ENCODE measurements at regions not wholly inside any gene's neighbourhood (a gene's known extent, or its start where the extent isn't known, plus 50 kb on each side); places are given as distances from the start of the nearest gene placed in this dataset.
A peak's percentile ranks its signal among the peaks of the same experiment; 100 is the strongest.

- TF ChIP-seq CUX1 (CRISPR knock-in tag; IDR thresholded peaks at IDR 0.05): no peak
- TF ChIP-seq MNT (conservative IDR thresholded peaks at IDR 0.05): peak in 1 of 2 experiments; percentile 39; a peak in 1 of 4 replicates
- no peak for TF ChIP-seq SNIP1 (IDR thresholded peaks at IDR 0.05; ENCODE audit: low read depth)
- no peak for TF ChIP-seq CEBPG (CRISPR knock-in tag; IDR thresholded peaks at IDR 0.05)
- TF ChIP-seq CEBPG (tag; conservative IDR thresholded peaks at IDR 0.05 in 1 of 2, IDR thresholded peaks at IDR 0.05 in 1 of 2): no peak
- TF ChIP-seq ZNF79 (CRISPR knock-in tag; IDR thresholded peaks at IDR 0.05; ENCODE audit: low read depth): no peak
- TF ChIP-seq KLF10 (CRISPR knock-in tag; IDR thresholded peaks at IDR 0.05): no peak
- no peak for TF ChIP-seq RBM15 (IDR thresholded peaks at IDR 0.05; ENCODE audit: insufficient read depth, low read length)
- no peak for TF ChIP-seq ZNF586 (CRISPR knock-in tag; conservative IDR thresholded peaks at IDR 0.05)
- TF ChIP-seq YBX1 (IDR thresholded peaks at IDR 0.05): no peak
- no peak for TF ChIP-seq BDP1 (IDR thresholded peaks at IDR 0.05; ENCODE audit: insufficient read depth, insufficient read length)
- TF ChIP-seq SREBF2 (CRISPR knock-in tag; IDR thresholded peaks at IDR 0.05): no peak
- TF ChIP-seq PRMT5 (CRISPR knock-in tag; IDR thresholded peaks at IDR 0.05): no peak
- TF ChIP-seq JUN (IDR thresholded peaks at IDR 0.05; ENCODE audit: borderline replicate concordance, low read depth, low read length): no peak
- no peak for TF ChIP-seq JUN (CRISPR knock-in tag; IDR thresholded peaks at IDR 0.05; ENCODE audit: borderline replicate concordance)
- TF ChIP-seq ZSCAN32 (CRISPR knock-in tag; IDR thresholded peaks at IDR 0.05): no peak
- no peak for TF ChIP-seq HMG20A (CRISPR knock-in tag; conservative IDR thresholded peaks at IDR 0.05)
- TF ChIP-seq ZNF143 (CRISPR knock-in tag; IDR thresholded peaks at IDR 0.05): no peak
- TF ChIP-seq CHD4 (IDR thresholded peaks at IDR 0.05; ENCODE audit: insufficient read depth, insufficient replicate concordance, low read depth, low read length, poor library complexity, severe bottlenecking): no peak
- TF ChIP-seq MAFG (tag; conservative IDR thresholded peaks at IDR 0.05): no peak; the same call in 1 of the 2 replicates
- TF ChIP-seq ARID3A (IDR thresholded peaks at IDR 0.05; ENCODE audit: borderline replicate concordance, low read depth, low read length): no peak
- TF ChIP-seq ESRRA (IDR thresholded peaks at IDR 0.05; ENCODE audit: borderline replicate concordance, low read depth): no peak
These were observed 120.6 kb upstream of the JADE1 start (continued) for GRCh38 chr4:128688846-128689437.
